ENCODE measurements at regions not wholly inside any gene's neighbourhood (a gene's known extent, or its start where the extent isn't known, plus 50 kb on each side); places are given as distances from the start of the nearest gene placed in this dataset.

GRCh38 chr6:93021235-93021915 is 398.0 kb downstream of the EPHA7 start:
- no peak overlapping the region for H3K4me3 ChIP-seq (ENCODE audit: low read depth, low read length)
- TF ChIP-seq CTCF (IDR thresholded peaks at IDR 0.05; ENCODE audit: borderline replicate concordance, insufficient read depth, low read depth, low read length): no peak

GRCh38 chr6:93017626-93018025 is 401.7 kb downstream of the EPHA7 start:
- TF ChIP-seq CTCF (IDR thresholded peaks at IDR 0.05; ENCODE audit: borderline replicate concordance, insufficient read depth, low read depth, low read length): no peak
- H3K4me3 ChIP-seq (ENCODE audit: low read depth, low read length): no peak overlapping the region

- no peak for TF ChIP-seq CTCF (IDR thresholded peaks at IDR 0.05; ENCODE audit: borderline replicate concordance, insufficient read depth, low read depth, low read length)
- no peak overlapping the region for H3K4me3 ChIP-seq (ENCODE audit: low read depth, low read length)
These were observed 402.1 kb downstream of the EPHA7 start for GRCh38 chr6:93017213-93017612.

- H3K4me3 ChIP-seq (ENCODE audit: low read depth, low read length): no peak overlapping the region
- no peak for TF ChIP-seq CTCF (IDR thresholded peaks at IDR 0.05; ENCODE audit: borderline replicate concordance, insufficient read depth, low read depth, low read length)
These were observed 406.3 kb downstream of the EPHA7 start for GRCh38 chr6:93013054-93013453.

GRCh38 chr6:93008375-93008774 is 411.0 kb downstream of the EPHA7 start:
- no peak overlapping the region for H3K4me3 ChIP-seq (ENCODE audit: low read depth, low read length)
- no peak for TF ChIP-seq CTCF (IDR thresholded peaks at IDR 0.05; ENCODE audit: borderline replicate concordance, insufficient read depth, low read depth, low read length)

- TF ChIP-seq CTCF (IDR thresholded peaks at IDR 0.05; ENCODE audit: borderline replicate concordance, insufficient read depth, low read depth, low read length): no peak
- no peak overlapping the region for H3K4me3 ChIP-seq (ENCODE audit: low read depth, low read length)
These were observed 429.7 kb downstream of the EPHA7 start for GRCh38 chr6:92989656-92990055.

GRCh38 chr6:92979281-92979680 is 440.1 kb downstream of the EPHA7 start:
- H3K4me3 ChIP-seq (ENCODE audit: low read depth, low read length): no peak overlapping the region
- TF ChIP-seq CTCF (IDR thresholded peaks at IDR 0.05; ENCODE audit: borderline replicate concordance, insufficient read depth, low read depth, low read length): no peak

Data from GM12875 (cell line).